ENCODE measurements at regions not wholly inside any gene's neighbourhood (a gene's known extent, or its start where the extent isn't known, plus 50 kb on each side); places are given as distances from the start of the nearest gene placed in this dataset.

- no peak overlapping the region for H3K4me3 ChIP-seq (replicated peaks in 1 of 2; ENCODE audit: low read depth in 1 of 2, low read length in 2 of 2)
- ATAC-seq (no peak), DNase-seq (ENCODE audit: low read depth, low spot score) (no peak)
- H3K9me2 ChIP-seq (ENCODE audit: insufficient read depth), result no peaks in the 10 kb centered on the region
- no peaks in the 10 kb centered on the region for H4K20me1 ChIP-seq (ENCODE audit: insufficient read depth)
- intact Hi-C loops (cut with micrococcal nuclease), result no loop called here
- H3K36me3 ChIP-seq (ENCODE audit: control insufficient read depth in 1 of 2, insufficient read depth in 2 of 2, low read length in 2 of 2), result no peaks in the 10 kb centered on the region
- H3K4me1 ChIP-seq (ENCODE audit: control insufficient read depth in 1 of 2, insufficient read depth in 2 of 2, low read length in 2 of 2), result no peaks in the 10 kb centered on the region
- H3K9ac ChIP-seq (ENCODE audit: low read length), result no peak overlapping the region
- ChIA-PET RAD21 (ENCODE audit: low non-redundant PET in 1 of 2, low total read pairs in 2 of 2, uncharacterized antibody in 2 of 2, unreplicated experiment in 2 of 2) (no interaction called here), POLR2A (no interaction called here), CTCF (no interaction called here)
- no peaks in the 10 kb centered on the region; the same call in 1 of the 2 replicates for H3K27me3 ChIP-seq (ENCODE audit: insufficient read depth, low read length)
- no peak overlapping the region for H2AFZ ChIP-seq (ENCODE audit: low read depth, low read length, poor library complexity, severe bottlenecking)
- no peak overlapping the region for H3K27ac ChIP-seq (ENCODE audit: low read depth, low read length)
- no peak overlapping the region for H3K4me2 ChIP-seq (ENCODE audit: low read length)
- no peaks in the 10 kb centered on the region for H3K9me3 ChIP-seq (ENCODE audit: control insufficient read depth in 1 of 2, insufficient read depth in 1 of 2, low read depth in 1 of 2, low read length in 2 of 2)
- TF ChIP-seq FOSL1 (IDR thresholded peaks at IDR 0.05; ENCODE audit: low read depth) (no peak), SRF (IDR thresholded peaks at IDR 0.05; ENCODE audit: low read depth) (no peak), ELF1 (IDR thresholded peaks at IDR 0.05; ENCODE audit: borderline replicate concordance, low read depth) (no peak), MAX (IDR thresholded peaks at IDR 0.05) (no peak), ZNF274 (IDR thresholded peaks at IDR 0.05; ENCODE audit: low read depth, low read length) (no peak)
- BruUV-seq (replicated peaks), result no TSS peak
- H3K79me2 ChIP-seq (ENCODE audit: insufficient read depth, low read length), result no peaks in the 10 kb centered on the region
Measured at GRCh38 chr10:44467090-44467489, 82.2 kb upstream of the CXCL12 start.

- intact Hi-C loops (cut with micrococcal nuclease), result no loop called here
- Histone ChIP-seq H3K4me1 (ENCODE audit: control insufficient read depth in 1 of 2, insufficient read depth in 2 of 2, low read length in 2 of 2) (no peaks in the 10 kb centered on the region), H3K36me3 (ENCODE audit: control insufficient read depth in 1 of 2, insufficient read depth in 2 of 2, low read length in 2 of 2) (no peaks in the 10 kb centered on the region), H3K27ac (ENCODE audit: low read depth, low read length) (no peak overlapping the region), H3K9ac (ENCODE audit: low read length) (no peak overlapping the region), H3K27me3 (ENCODE audit: insufficient read depth, low read length) (no peaks in the 10 kb centered on the region; the same call in 1 of the 2 replicates), H3K79me2 (ENCODE audit: insufficient read depth, low read length) (no peaks in the 10 kb centered on the region), H4K20me1 (ENCODE audit: insufficient read depth) (no peaks in the 10 kb centered on the region), H3K9me2 (ENCODE audit: insufficient read depth) (no peaks in the 10 kb centered on the region), H3K9me3 (ENCODE audit: control insufficient read depth in 1 of 2, insufficient read depth in 1 of 2, low read depth in 1 of 2, low read length in 2 of 2) (no peaks in the 10 kb centered on the region), H2AFZ (ENCODE audit: low read depth, low read length, poor library complexity, severe bottlenecking) (no peak overlapping the region), H3K4me2 (ENCODE audit: low read length) (no peak overlapping the region), H3K4me3 (replicated peaks in 1 of 2; ENCODE audit: low read depth in 1 of 2, low read length in 2 of 2) (no peak overlapping the region)
- no peak for ATAC-seq
- TF ChIP-seq MAX (IDR thresholded peaks at IDR 0.05) (no peak), EZH2phosphoT487 (IDR thresholded peaks at IDR 0.05; ENCODE audit: borderline replicate concordance) (no peak), ATF3 (IDR thresholded peaks at IDR 0.05) (no peak), ZNF274 (IDR thresholded peaks at IDR 0.05; ENCODE audit: low read depth, low read length) (no peak), POLR2A (IDR thresholded peaks at IDR 0.05; ENCODE audit: borderline replicate concordance, extremely low read depth, insufficient read depth, insufficient read length) (no peak), ELF1 (IDR thresholded peaks at IDR 0.05; ENCODE audit: borderline replicate concordance, low read depth) (no peak), CBX3 (IDR thresholded peaks at IDR 0.05; ENCODE audit: low read depth) (no peak), EGR1 (IDR thresholded peaks at IDR 0.05; ENCODE audit: low read depth) (no peak), TCF7L2 (IDR thresholded peaks at IDR 0.05; ENCODE audit: borderline replicate concordance, extremely low read depth, insufficient read depth, insufficient read length) (no peak), RAD21 (IDR thresholded peaks at IDR 0.05; ENCODE audit: low read depth) (no peak), ZBTB33 (IDR thresholded peaks at IDR 0.05; ENCODE audit: extremely low read depth, insufficient replicate concordance, low read length) (no peak), YY1 (IDR thresholded peaks at IDR 0.05; ENCODE audit: extremely low read depth, insufficient replicate concordance, low read depth, low read length) (no peak), SRF (IDR thresholded peaks at IDR 0.05; ENCODE audit: low read depth) (no peak), CEBPB (IDR thresholded peaks at IDR 0.05; ENCODE audit: low read depth) (no peak)
- CTCF ChIA-PET, result no interaction called here
- POLR2A ChIA-PET, result no interaction called here
- BruUV-seq (replicated peaks), result no TSS peak
- DNase-seq (ENCODE audit: low read depth, low spot score), result no peak
- RAD21 ChIA-PET (ENCODE audit: low non-redundant PET in 1 of 2, low total read pairs in 2 of 2, uncharacterized antibody in 2 of 2, unreplicated experiment in 2 of 2), result no interaction called here
Measured at GRCh38 chr10:44467900-44468299, 83.0 kb upstream of the CXCL12 start.

Measured in HCT116 (cell line).